ENCODE measurements at regions not wholly inside any gene's neighbourhood (a gene's known extent, or its start where the extent isn't known, plus 50 kb on each side); places are given as distances from the start of the nearest gene placed in this dataset.

- TF ChIP-seq MYC (IDR thresholded peaks at IDR 0.05; ENCODE audit: low read depth, low read length) (no peak), MAX (IDR thresholded peaks at IDR 0.05; ENCODE audit: low read depth, low read length) (no peak), CTCF (IDR thresholded peaks at IDR 0.05; ENCODE audit: low read depth, low read length) (no peak)
These were observed 1076.3 kb upstream of the EPHA6 start for GRCh38 chr3:95738045-95738444.
